Activated T-helper 1 cell treated with anti-CD3 and anti-CD28 coated beads, Interleukin-2, amount 50 U/mL, for 16 hours (primary cell): ENCODE measurements at regions not wholly inside any gene's neighbourhood (a gene's known extent, or its start where the extent isn't known, plus 50 kb on each side); places are given as distances from the start of the nearest gene placed in this dataset.
"Not testable (repeated sequence)": the region's sequence is repeated elsewhere in the genome, so short reads cannot be mapped to it uniquely, and the experiment has no call there.

ENCODE experiments used
- DNase-seq, 2 donors: peaks; one replicate each; pipeline ENCODE4 v3.0.0-alpha.2; 2020; ENCODE audit warnings: low read depth in 1 of 2, low spot score in 1 of 2

- no peak for DNase-seq
Measured at GRCh38 chr1:101124405-101124804, 98.8 kb upstream of the DPH5 start.

- DNase-seq = not testable (repeated sequence)
Measured at GRCh38 chr1:101123904-101124303, 98.3 kb upstream of the DPH5 start.

GRCh38 chr1:101122452-101123166 lies 97.0 kb upstream of the DPH5 start:
- no peak for DNase-seq

- DNase-seq = no peak
Measured at GRCh38 chr1:101121975-101122374, 96.4 kb upstream of the DPH5 start.

- DNase-seq = no peak
Measured at GRCh38 chr1:101121504-101121903, 95.9 kb upstream of the DPH5 start.

GRCh38 chr1:101120868-101121267 lies 95.3 kb upstream of the DPH5 start:
- no peak for DNase-seq

GRCh38 chr1:101119289-101119688 lies 93.7 kb upstream of the DPH5 start:
- no peak for DNase-seq

- DNase-seq = no peak
Measured at GRCh38 chr1:101116006-101116405, 90.4 kb upstream of the DPH5 start.

GRCh38 chr1:101115112-101115511 lies 89.5 kb upstream of the DPH5 start:
- no peak for DNase-seq

GRCh38 chr1:101114128-101114527 lies 88.5 kb upstream of the DPH5 start:
- not testable (repeated sequence) for DNase-seq

GRCh38 chr1:101112051-101112780 lies 86.6 kb upstream of the DPH5 start:
- peak; percentile 40 to 49 for DNase-seq

- DNase-seq = no peak
Measured at GRCh38 chr1:101111461-101111860, 85.9 kb upstream of the DPH5 start.

- no peak for DNase-seq
Measured at GRCh38 chr1:101109791-101110190, 84.2 kb upstream of the DPH5 start.

- no peak for DNase-seq
Measured at GRCh38 chr1:101108111-101108500, 82.5 kb upstream of the DPH5 start.

- no peak for DNase-seq
Measured at GRCh38 chr1:101107496-101108110, 82.0 kb upstream of the DPH5 start.

GRCh38 chr1:101105877-101106276 lies 80.3 kb upstream of the DPH5 start:
- no peak for DNase-seq

GRCh38 chr1:101102426-101103156 lies 77.0 kb upstream of the DPH5 start:
- DNase-seq = no peak

- DNase-seq = no peak
Measured at GRCh38 chr1:101101360-101101759, 75.8 kb upstream of the DPH5 start.

- no peak for DNase-seq
Measured at GRCh38 chr1:101100674-101101073, 75.1 kb upstream of the DPH5 start.

GRCh38 chr1:101098907-101099306 lies 73.3 kb upstream of the DPH5 start:
- DNase-seq = no peak

GRCh38 chr1:101098327-101098726 lies 72.7 kb upstream of the DPH5 start:
- DNase-seq = no peak
